Sigmoid colon (tissue), 4 donors: ENCODE measurements at regions not wholly inside any gene's neighbourhood (a gene's known extent, or its start where the extent isn't known, plus 50 kb on each side); places are given as distances from the start of the nearest gene placed in this dataset.

Experiments used
- EP300 ChIP-seq, 4 donors: sonication (generic); formaldehyde crosslinking; IDR thresholded peaks; one replicate each; pipeline ENCODE4 v1.6.1; 2017; ENCODE audit warnings: antibody characterized with exemption in 4 of 4
- POLR2A ChIP-seq, 2 donors: fragments of 450-650 bp; IDR thresholded peaks; one replicate each; pipeline ENCODE4 v1.6.1; 2016; ENCODE audit warnings: antibody characterized with exemption in 2 of 2, mild to moderate bottlenecking in 2 of 2, moderate library complexity in 2 of 2
- POLR2AphosphoS5 ChIP-seq, 4 donors: sonication (generic); formaldehyde crosslinking; IDR thresholded peaks; one replicate each; pipeline ENCODE4 v1.6.1; 2017; ENCODE audit warnings: antibody characterized with exemption in 4 of 4
- TF ChIP-seq, protein P1 (sequence below), 4 experiments: fragments of 450-650 bp in 3 of 4; fragments of 200-600 bp in 1 of 4; IDR thresholded peaks; one replicate each; pipeline ENCODE4 v1.5.1; 2016 to 2019; ENCODE audit warnings: antibody characterized with exemption in 4 of 4, mild to moderate bottlenecking in 3 of 4, moderate library complexity in 2 of 4

DNA sequence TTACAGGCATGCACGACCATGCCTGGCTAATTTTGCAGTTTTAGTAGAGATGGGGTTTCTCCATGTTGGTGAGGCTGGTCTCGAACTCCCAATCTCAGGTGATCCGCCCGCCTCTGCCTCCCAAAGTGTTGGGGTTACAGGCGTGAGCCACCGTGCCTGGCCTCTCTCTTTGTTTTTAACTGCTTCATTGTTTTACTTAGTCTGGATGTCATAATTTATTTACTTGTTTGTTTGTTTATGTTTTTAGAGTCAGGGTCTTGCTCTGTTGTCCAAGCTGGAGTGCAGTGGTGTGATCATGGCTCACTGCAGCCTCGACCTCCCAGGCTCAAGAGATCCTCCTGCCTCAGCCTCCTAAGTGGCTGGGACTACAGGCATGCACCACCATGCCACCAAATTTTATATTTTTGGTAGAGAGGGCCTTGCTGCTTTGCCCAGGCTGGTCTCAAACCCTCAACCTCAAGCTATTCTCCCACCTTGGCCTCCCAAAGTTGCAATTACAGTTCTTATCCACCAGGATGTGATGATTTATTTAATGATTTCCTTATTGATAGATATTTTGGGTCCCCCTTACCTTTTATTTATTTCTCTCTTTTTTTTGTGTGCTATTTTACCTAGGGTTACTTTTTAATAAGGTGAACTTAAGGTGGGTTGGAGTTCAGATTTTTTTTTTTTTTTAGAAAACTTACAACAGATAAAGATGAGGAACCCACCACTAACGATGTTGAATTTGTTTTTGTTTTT lies 52.6 kb upstream of the ADA2 start:
- TF ChIP-seq, protein P1, sequence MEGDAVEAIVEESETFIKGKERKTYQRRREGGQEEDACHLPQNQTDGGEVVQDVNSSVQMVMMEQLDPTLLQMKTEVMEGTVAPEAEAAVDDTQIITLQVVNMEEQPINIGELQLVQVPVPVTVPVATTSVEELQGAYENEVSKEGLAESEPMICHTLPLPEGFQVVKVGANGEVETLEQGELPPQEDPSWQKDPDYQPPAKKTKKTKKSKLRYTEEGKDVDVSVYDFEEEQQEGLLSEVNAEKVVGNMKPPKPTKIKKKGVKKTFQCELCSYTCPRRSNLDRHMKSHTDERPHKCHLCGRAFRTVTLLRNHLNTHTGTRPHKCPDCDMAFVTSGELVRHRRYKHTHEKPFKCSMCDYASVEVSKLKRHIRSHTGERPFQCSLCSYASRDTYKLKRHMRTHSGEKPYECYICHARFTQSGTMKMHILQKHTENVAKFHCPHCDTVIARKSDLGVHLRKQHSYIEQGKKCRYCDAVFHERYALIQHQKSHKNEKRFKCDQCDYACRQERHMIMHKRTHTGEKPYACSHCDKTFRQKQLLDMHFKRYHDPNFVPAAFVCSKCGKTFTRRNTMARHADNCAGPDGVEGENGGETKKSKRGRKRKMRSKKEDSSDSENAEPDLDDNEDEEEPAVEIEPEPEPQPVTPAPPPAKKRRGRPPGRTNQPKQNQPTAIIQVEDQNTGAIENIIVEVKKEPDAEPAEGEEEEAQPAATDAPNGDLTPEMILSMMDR (IDR thresholded peaks at IDR 0.05) = no peak
- TF ChIP-seq EP300 (IDR thresholded peaks at IDR 0.05) (no peak), POLR2AphosphoS5 (IDR thresholded peaks at IDR 0.05) (no peak), POLR2A (IDR thresholded peaks at IDR 0.05) (no peak)
